ENCODE measurements at regions not wholly inside any gene's neighbourhood (a gene's known extent, or its start where the extent isn't known, plus 50 kb on each side); places are given as distances from the start of the nearest gene placed in this dataset.

DNA sequence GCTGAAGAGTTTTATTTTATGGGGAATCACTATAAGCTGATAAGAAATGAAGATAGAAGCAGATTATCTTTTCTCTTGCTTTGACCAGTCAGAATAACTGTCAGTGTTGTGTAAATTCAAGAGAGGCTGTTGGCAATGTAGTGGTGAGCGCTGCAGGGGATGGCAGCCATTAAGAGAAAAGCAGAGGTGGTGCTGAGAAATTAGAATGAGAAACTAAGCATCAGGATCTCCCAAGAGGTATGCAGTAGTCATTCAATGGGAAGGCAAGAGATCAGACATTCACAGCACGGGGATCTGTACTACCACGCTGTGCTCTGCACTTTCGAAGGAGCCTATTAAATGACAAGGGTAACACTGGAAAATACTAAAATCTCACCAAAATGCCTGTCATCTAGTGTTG, 768.5 kb upstream of the ACO1 start:
- no peak for TF ChIP-seq POLR2A (IDR thresholded peaks at IDR 0.05)
- TF ChIP-seq CTCF (IDR thresholded peaks at IDR 0.05) = no peak
- TF ChIP-seq EP300 (IDR thresholded peaks at IDR 0.05) = no peak

Measured in ovary (tissue), 3 donors.